Vagina (tissue), 2 donors: ENCODE measurements at regions not wholly inside any gene's neighbourhood (a gene's known extent, or its start where the extent isn't known, plus 50 kb on each side); places are given as distances from the start of the nearest gene placed in this dataset.

Source experiments
- DNase-seq, 2 donors: peaks; one replicate each; pipeline ENCODE4 v3.0.0-alpha.2; 2017; ENCODE audit errors: extremely low spot score in 2 of 2
- H3K27ac ChIP-seq: fragments of 200-600 bp; sonication (generic); one replicate; pipeline ENCODE4 v1.5.1; 2019
- H3K27me3 ChIP-seq: fragments of 200-600 bp; sonication (generic); one replicate; pipeline ENCODE4 v1.5.1; 2019
- H3K36me3 ChIP-seq, 2 donors: fragments of 200-600 bp; sonication (generic); one replicate each; pipeline ENCODE4 v1.5.1; 2017 to 2019
- H3K4me1 ChIP-seq: fragments of 200-600 bp; sonication (generic); one replicate; pipeline ENCODE4 v1.5.1; 2019
- H3K4me3 ChIP-seq, 2 donors: fragments of 200-600 bp; sonication (generic); 1 replicate in 1 of 2; 2 replicates in 1 of 2; pipeline ENCODE4 v1.5.1; 2016 to 2019
- H3K9me3 ChIP-seq: fragments of 200-600 bp; sonication (generic); one replicate; pipeline ENCODE4 v1.5.1; 2019
- POLR2A ChIP-seq, 2 donors: fragments of 450-650 bp; IDR thresholded peaks; one replicate each; pipeline ENCODE4 v1.6.1; 2017; ENCODE audit warnings: antibody characterized with exemption in 2 of 2, mild to moderate bottlenecking in 2 of 2, moderate library complexity in 2 of 2
- POLR2AphosphoS5 ChIP-seq, 2 donors: sonication (generic); formaldehyde crosslinking; IDR thresholded peaks; one replicate each; pipeline ENCODE4 v1.9.0; 2017; ENCODE audit warnings: antibody characterized with exemption in 2 of 2, mild to moderate bottlenecking in 2 of 2, low read depth in 1 of 2; ENCODE audit not compliant: insufficient read depth in 1 of 2
- intact Hi-C: fragments of 100-400 bp; cut with DNase I; formaldehyde crosslinking; loops from one replicate; pipeline ENCODE4 v1.15.1; 2023
- TF ChIP-seq, protein P1 (sequence below), 3 experiments: fragments of 450-650 bp in 2 of 3; fragments of 200-600 bp in 1 of 3; sonication (generic) in 1 of 3; IDR thresholded peaks; one replicate each; pipeline ENCODE4 v1.5.1; 2017 to 2019; ENCODE audit warnings: antibody characterized with exemption in 3 of 3, mild to moderate bottlenecking in 2 of 3, moderate library complexity in 2 of 3

DNA sequence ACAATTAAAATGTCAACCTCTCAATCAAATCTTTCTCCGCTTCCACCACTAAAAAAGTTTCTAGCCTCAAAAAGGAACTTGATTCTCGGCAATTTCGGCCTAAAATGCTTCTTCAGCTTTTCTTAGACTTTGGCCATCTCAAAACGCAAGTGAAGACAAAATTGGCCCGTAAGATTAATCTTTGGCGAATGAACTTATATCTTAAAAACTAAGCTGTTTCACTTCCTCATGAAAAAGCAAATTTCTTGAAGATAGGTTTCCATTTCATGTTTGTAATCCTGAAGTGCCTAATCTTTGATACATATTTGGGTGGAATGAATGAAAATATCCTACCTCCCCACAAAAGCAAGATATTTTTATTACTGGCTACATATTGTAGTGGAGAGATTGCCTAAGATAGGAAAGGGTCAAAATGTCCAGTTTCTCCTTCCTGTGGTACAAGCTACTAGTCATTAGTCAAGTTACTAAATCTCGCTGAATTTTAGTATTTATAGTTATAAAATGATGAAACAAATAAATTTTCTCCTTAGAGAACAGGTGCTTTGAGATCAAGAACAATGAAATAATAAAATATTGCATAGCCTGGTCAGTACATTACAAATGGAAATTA lies 85.4 kb upstream of the ZEB2 start:
- Histone ChIP-seq H3K4me3 (no peak overlapping the region), H3K27ac (no peak overlapping the region), H3K4me1 (no peaks in the 10 kb centered on the region), H3K9me3 (no peaks in the 10 kb centered on the region), H3K27me3 (no peaks in the 10 kb centered on the region), H3K36me3 (no peaks in the 10 kb centered on the region)
- intact Hi-C loops: no loop called here
- TF ChIP-seq POLR2AphosphoS5 (IDR thresholded peaks at IDR 0.05; ENCODE audit: insufficient read depth in 1 of 2, low read depth in 1 of 2): no peak
- no peak for TF ChIP-seq POLR2A (IDR thresholded peaks at IDR 0.05)
- TF ChIP-seq, protein P1, sequence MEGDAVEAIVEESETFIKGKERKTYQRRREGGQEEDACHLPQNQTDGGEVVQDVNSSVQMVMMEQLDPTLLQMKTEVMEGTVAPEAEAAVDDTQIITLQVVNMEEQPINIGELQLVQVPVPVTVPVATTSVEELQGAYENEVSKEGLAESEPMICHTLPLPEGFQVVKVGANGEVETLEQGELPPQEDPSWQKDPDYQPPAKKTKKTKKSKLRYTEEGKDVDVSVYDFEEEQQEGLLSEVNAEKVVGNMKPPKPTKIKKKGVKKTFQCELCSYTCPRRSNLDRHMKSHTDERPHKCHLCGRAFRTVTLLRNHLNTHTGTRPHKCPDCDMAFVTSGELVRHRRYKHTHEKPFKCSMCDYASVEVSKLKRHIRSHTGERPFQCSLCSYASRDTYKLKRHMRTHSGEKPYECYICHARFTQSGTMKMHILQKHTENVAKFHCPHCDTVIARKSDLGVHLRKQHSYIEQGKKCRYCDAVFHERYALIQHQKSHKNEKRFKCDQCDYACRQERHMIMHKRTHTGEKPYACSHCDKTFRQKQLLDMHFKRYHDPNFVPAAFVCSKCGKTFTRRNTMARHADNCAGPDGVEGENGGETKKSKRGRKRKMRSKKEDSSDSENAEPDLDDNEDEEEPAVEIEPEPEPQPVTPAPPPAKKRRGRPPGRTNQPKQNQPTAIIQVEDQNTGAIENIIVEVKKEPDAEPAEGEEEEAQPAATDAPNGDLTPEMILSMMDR (IDR thresholded peaks at IDR 0.05): no peak
- no peak for DNase-seq

DNA sequence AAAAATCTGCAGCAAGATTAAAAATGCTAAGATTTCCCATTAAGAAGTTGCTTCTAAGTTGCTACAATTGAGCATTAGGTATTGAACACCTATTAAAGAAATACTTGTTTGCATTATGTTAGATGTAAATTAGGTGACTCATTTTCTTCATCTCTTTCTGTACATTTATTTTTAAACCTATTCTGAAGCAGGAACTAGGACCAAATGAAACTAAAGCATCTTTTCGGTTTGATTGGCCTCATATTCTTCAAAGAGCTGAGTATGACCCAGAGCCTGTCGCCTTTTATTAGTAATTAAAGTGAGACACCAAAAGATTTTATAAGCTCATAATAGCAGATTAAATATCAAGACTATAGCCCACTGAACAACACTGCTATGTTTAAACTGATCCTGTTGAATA lies 83.4 kb upstream of the ZEB2 start:
- H3K27ac ChIP-seq: no peak overlapping the region
- H3K4me1 ChIP-seq: no peaks in the 10 kb centered on the region
- no peak overlapping the region for H3K4me3 ChIP-seq
- no peaks in the 10 kb centered on the region for H3K9me3 ChIP-seq
- H3K36me3 ChIP-seq: no peaks in the 10 kb centered on the region
- intact Hi-C loops: no loop called here
- no peak for TF ChIP-seq POLR2AphosphoS5 (IDR thresholded peaks at IDR 0.05; ENCODE audit: insufficient read depth in 1 of 2, low read depth in 1 of 2)
- no peak for DNase-seq
- no peaks in the 10 kb centered on the region for H3K27me3 ChIP-seq

- intact Hi-C loops: no loop called here
- no peaks in the 10 kb centered on the region for H3K4me1 ChIP-seq
- H3K4me3 ChIP-seq: no peak overlapping the region
- no peak overlapping the region for H3K27ac ChIP-seq
- DNase-seq: no peak
- H3K27me3 ChIP-seq: no peaks in the 10 kb centered on the region
- no peaks in the 10 kb centered on the region for H3K36me3 ChIP-seq
- H3K9me3 ChIP-seq: no peaks in the 10 kb centered on the region
- TF ChIP-seq POLR2A (IDR thresholded peaks at IDR 0.05): no peak
These were observed 79.0 kb upstream of the ZEB2 start for GRCh38 chr2:144598906-144599305.

- Histone ChIP-seq H3K4me1 (no peaks in the 10 kb centered on the region), H3K36me3 (no peaks in the 10 kb centered on the region), H3K9me3 (no peaks in the 10 kb centered on the region), H3K27me3 (no peaks in the 10 kb centered on the region), H3K27ac (no peak overlapping the region), H3K4me3 (no peak overlapping the region)
- DNase-seq: no peak
- TF ChIP-seq POLR2AphosphoS5 (IDR thresholded peaks at IDR 0.05; ENCODE audit: insufficient read depth in 1 of 2, low read depth in 1 of 2) (no peak), POLR2A (IDR thresholded peaks at IDR 0.05) (no peak)
- TF ChIP-seq, protein P1 (IDR thresholded peaks at IDR 0.05): no peak
- intact Hi-C loops: no loop called here
These were observed 78.1 kb upstream of the ZEB2 start for GRCh38 chr2:144597894-144598593.

GRCh38 chr2:144597388-144597787 lies 77.5 kb upstream of the ZEB2 start:
- H3K4me1 ChIP-seq: no peaks in the 10 kb centered on the region

DNA sequence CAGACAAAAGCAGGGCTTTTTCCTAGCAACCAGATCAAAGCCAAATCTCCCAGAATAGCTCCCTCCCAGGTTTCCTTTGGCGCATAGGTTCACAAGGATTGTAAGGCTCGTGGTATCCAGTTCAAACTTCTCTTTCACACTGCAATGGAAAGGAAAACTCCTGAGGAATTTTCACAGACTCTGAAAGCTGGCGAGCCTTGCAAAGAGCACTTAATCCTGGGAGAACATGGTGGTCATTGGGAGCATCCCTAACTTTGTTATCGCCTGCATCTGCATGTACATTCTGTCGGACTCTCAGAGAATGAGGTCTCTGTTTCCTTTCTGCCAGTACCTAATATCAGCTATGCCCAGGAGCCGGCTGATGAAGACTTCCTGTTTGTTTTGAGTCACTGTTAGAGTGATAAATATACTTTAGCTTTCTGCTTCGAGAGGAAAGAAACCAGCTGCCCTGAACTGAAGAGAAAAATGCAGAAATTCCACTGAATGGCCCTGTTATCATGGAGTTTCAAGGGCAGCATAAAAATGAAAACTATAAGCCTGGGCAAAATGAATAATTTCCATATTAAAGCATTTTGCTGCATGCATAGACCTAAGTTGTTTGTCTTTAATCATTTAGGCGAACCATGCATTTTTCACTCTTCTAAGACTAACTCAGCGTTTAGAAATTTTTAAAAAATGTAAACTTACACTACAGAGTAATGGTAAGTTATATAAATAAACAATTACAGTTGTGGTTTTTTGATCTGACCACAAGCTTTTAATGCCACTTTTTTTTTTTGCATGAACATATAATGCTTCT lies 76.4 kb upstream of the ZEB2 start:
- no peaks in the 10 kb centered on the region for H3K9me3 ChIP-seq
- H3K4me1 ChIP-seq: no peaks in the 10 kb centered on the region
- H3K27ac ChIP-seq: no peak overlapping the region
- TF ChIP-seq, protein P1 (IDR thresholded peaks at IDR 0.05): no peak
- TF ChIP-seq POLR2A (IDR thresholded peaks at IDR 0.05): no peak
- no peak for DNase-seq
- no peaks in the 10 kb centered on the region for H3K36me3 ChIP-seq
- intact Hi-C loops: no loop called here
- H3K27me3 ChIP-seq: no peaks in the 10 kb centered on the region
- no peak overlapping the region for H3K4me3 ChIP-seq

More at GRCh38 chr2:144597388-144597787, 77.5 kb upstream of the ZEB2 start:
- Histone ChIP-seq H3K36me3 (no peaks in the 10 kb centered on the region), H3K4me3 (no peak overlapping the region), H3K27ac (no peak overlapping the region), H3K27me3 (no peaks in the 10 kb centered on the region), H3K9me3 (no peaks in the 10 kb centered on the region)
- DNase-seq: no peak
- intact Hi-C loops: no loop called here
- TF ChIP-seq POLR2AphosphoS5 (IDR thresholded peaks at IDR 0.05; ENCODE audit: insufficient read depth in 1 of 2, low read depth in 1 of 2): no peak
